Activated T-cell treated with anti-CD3 and anti-CD28 coated beads, Interleukin-2, amount 50 U/mL, for 48 hours (primary cell): ENCODE measurements at regions not wholly inside any gene's neighbourhood (a gene's known extent, or its start where the extent isn't known, plus 50 kb on each side); places are given as distances from the start of the nearest gene placed in this dataset.
A peak's percentile ranks its signal among the peaks of the same experiment; 100 is the strongest.
"Not testable (repeated sequence)": the region's sequence is repeated elsewhere in the genome, so short reads cannot be mapped to it uniquely, and the experiment has no call there.

ENCODE experiments used
- DNase-seq, 2 experiments: peaks; one replicate each; pipeline ENCODE4 v3.0.0-alpha.2; 2020

DNA sequence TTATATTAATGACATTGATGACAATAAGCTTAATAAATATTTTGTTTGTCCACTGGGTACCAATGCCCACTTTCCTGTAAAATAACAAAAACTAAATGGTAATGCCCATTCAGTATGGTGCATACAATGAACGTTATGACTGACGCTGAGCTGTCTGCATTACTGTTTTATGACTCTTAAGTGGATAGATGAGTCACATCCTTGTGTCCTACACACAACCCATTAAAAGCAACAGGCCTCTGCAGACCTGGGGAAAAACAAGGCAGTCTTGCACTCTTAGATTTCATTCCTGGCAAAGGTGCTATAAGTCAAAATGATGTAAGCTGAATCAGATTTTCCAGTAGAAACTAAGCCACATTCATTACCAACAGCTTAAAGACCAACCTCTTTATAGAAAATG lies 176.3 kb upstream of the TMEM45B start:
- peak in 1 of 2 experiments; percentile 40 for DNase-seq

DNA sequence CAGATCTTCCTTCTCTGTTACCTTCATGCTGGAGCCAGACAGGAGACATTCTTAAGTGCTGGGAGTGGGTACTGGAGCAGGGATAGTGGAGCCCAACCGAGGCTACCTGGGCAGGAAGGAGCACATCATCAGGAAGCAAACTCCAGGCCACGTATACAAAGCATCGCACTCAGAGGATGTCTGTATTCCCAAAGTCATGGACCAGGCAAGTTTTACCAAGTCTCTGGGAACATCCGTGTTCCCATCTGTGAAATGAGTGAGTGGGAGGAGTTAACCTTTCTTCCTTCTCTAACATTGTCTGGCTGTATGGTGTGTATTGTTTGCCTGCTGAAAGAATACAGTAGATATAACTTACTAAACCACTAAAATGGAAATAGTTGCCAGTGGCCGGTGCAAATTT lies 175.0 kb upstream of the TMEM45B start:
- no peak for DNase-seq

DNA sequence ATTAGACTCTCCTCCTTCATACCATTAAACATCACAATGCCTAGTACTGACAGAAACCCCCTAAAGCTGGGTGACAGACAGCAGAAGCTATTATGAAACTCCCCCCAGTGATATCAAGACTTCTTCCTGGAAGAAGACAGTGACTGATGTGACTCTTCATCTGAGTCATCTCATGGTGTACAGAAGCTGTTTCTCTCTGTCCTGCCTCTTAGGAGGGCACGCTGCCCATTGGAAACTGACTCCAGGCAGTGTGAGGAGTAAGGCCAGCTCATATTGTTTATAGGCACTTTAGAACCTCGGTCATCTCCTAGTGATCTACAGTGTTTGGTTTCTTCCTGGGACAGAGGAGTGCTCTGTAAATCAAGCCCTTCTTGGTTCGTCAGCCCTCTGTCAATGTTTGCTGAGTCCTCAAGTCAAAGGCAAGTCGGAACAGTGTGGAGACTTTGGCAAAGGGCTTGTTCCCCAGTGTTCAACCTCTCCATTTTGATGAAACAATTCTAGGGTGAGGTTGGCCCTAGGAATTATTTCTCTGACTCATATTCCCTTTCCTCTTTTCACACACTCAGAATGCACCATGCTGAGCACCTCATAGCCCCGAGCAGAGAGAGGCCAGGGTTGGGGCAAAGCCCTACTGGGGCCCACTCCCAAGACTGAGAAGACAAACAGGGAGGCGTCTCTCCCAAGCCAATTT lies 172.5 kb upstream of the TMEM45B start:
- DNase-seq = peak; percentile 54 to 57

DNA sequence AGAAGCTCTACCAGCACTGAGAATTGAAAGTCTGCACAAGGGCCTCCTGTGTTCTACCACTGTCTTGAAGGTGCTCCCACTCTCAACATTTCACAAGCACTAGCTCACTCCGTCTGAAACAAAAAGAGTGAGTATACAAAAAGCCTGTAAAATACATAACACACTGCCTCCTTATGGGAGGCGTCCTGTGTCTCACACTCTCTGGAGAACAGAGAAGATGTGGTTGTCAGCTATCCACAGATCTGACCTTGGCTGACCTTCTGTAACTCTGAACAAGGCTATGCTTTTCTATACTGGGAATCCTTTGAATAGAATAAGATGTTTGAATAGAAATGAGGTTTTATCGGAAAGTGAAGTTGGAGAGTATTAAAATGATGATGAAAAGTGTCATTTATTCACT lies 171.3 kb upstream of the TMEM45B start:
- no peak for DNase-seq

DNA sequence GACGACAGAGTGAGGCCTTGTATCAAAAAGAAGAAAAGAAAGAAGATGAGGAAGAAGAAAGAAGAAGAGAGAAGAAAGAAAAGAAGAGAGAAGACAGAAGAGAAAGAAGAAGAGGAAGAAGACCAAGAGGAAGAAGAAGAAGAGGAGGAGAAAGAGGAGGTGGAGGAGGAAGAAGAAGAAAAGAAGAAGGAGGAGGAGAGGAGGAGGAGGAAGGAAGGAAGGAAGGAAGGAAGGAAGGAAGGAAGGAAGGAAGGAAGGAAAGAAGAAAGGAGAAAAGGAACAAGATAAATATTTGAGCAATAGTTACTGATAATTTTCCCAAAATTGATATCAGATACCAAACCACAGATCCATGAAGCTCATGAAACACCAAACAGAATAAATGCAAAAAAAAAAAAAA lies 169.7 kb upstream of the TMEM45B start:
- no peak for DNase-seq

DNA sequence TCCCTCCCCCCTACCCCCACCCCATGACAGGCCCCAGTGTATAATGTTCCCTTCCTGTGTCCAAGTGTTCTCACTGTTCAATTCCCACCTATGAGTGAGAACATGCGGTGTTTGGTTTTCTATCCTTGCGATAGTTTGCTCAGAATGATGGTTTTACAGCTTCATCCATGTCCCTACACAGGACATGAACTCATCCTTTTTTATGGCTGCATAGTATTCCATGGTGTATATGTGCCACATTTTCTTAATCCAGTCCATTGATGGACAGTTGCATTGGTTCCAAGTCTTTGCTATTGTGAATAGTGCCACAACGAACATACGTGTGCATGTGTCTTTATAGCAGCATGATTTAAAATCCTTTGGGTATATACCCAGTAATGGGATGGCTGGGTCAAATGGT lies 165.6 kb upstream of the TMEM45B start:
- not testable (repeated sequence) for DNase-seq

DNA sequence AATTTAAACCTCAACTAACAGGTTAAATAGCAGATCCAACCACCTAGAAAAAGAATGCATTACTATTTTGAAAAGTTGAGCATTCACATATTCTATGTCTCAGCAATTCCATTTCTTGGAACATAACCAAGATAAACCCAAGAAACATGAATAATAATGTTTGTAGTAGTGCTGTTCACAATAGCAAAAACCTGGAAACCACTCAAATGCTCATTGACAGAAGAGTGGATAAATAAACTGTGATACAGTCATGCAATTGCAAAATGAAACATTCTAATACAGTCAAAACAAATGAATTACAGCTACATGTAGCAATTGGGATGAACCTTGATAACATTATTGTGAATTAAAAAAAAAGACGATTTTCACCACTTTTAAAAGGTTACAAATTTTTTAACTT lies 162.8 kb upstream of the TMEM45B start:
- DNase-seq = no peak

DNA sequence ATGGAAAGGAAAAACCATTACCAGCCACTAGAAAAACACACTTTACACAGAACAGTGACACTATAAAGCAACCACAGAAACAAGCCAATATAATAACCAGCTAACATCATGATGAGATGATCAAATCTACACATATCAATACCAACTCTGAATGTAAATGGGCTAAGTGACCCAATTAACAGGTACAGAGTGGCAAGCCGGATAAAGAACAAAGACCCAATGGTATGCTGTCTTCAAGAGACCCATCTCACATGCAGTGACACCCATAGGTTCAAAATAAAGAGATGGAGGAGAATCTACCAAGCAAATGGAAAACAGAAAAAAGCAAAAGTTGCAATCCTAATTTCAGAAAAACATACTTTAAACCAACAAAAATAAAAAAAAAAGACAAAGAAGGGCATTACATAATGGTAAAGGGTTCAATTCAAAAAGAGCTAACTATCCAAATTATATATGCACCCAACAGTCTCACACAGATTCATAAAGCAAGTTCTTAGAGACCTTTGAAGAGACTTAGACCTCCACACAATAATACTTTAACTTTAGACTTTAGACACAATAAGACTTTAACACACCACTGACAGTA lies 160.3 kb upstream of the TMEM45B start:
- DNase-seq = no peak

DNA sequence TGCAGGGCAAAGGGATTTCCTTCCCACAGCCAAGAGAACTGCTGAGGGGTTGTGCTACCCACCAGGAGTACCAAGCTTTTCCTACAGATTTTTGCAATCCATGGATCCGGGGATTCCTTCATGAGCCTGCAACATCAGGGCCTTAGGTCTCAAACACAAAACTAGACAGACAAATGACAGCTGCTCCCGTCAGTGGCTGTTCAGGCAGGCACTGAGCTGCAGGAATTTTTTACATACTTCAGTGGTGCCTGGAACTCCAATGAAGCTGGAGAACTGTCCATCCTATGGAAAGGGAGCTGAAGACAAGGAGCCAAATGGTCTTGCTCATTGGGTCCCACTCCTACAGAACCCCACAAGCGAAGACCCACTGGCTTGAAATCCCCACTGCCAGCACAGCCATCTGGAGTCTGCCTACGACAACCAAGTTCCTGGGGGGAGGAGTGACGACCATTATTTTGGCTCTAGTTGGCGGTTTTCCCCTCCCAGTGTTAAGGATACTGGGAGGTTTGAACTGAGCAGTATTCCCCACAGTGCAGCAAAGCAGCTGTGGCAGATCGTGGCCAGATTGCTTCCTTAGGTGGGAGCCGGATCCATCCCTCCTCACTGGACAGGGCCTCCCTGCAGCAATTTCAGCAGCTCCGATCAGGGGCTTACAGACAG lies 157.7 kb upstream of the TMEM45B start:
- no peak for DNase-seq

DNA sequence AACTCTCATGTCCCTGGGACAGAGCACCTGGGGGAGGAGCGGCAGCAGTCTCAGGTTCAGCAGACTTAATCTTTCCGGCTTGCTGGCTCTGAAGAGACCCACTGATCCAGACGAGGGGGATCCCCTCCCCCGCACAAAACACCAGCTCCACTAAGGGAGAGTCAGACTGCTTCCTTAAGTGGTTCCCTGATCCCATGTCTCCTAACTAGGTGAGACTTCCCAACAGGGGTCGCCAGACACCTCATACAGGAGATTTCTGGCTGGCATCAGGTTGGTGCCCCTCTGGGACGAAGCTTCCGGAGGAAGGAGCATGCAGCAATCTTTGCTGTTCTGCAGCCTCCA lies 157.2 kb upstream of the TMEM45B start:
- no peak for DNase-seq

DNA sequence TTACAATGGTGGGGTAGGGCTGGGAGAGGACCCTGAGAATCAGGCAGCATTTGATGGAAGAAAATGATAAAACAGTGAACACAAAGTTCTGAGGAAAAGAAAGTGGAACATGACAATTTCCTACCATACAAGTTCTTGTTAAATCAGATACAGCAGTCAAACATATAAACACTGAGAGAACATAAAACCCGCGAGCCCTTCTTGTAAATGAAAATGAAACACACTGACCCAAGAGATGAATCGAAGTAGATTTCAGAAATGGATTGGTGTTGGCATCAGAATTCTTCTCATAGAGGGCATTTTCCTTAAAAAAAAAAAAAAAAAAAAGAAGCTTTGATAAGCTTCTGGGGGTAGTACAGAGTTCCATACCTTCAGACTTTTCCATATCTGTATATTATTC lies 134.7 kb upstream of the TMEM45B start:
- DNase-seq = no peak

DNA sequence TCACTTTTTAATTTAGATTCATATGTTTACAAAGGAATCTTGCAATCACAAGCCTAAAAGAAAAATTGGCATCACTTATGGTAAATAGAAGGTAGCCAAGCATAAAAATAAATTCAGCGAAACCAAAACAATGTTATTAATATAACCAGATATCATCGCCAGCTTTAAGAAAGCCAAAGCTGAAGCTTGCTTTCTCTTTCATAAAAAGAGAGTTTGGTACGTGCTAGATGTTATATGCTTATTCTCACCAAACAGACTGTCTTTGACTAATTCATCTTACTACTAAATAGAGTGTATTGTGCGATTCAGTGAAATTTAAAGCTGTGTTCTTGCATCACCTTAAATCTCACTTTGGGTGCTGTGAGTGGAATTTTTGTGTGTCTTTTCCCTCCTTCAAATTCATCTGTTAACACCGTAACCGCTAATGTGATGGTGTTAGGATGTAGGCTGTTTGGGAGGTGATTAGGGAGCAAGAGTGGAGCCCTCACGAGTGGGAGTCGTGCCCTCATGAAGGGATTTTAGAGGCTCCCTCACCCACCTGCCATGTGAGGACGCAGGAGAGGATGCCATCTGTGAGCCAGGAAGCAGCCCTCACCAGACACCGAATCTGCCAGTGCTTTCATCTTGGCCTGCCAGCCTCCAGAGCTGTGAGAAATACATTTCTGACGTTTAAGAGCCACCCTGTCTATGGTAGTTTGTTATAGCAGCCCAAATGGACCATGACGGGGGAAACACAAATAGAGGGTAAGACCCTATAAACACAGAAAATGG lies 134.1 kb upstream of the TMEM45B start:
- DNase-seq = no peak

DNA sequence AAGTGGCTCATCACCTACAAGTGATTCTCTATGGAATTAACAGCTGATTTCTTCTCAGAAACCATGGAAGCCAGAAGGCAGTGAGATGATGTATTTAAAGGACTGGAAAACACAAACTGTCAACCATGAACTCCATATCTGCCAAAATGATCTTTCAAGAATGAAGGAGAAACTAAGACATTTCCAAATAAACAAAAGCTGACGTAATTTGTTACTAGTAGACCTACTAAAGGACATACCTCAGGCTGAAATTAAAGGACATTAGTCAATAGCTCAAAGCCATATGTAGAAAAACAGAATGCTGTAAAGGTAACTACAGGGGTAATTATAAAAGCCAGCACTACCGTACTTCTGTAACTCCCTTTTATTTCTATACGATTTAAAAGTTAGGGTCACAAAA lies 129.4 kb upstream of the TMEM45B start:
- no peak for DNase-seq

DNA sequence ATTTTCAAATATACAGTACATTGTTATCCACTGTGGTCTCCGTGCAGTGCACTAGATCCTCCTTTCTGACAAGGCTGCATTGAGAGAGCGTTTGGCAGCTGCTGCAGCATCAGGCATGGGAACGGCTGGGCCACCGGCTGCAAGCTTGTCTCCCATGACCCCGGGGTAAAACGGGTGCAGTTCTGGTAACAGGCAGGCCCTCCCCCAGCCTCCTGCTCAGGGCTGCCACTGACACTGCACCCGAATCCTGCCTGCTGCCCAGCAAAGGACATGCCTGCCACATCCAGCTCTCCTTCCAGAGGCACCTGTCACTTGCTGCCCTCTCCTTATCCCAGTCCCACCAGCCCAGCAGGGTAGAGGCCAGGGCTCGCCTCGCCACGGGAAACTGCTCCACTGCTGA lies 124.5 kb upstream of the TMEM45B start:
- no peak for DNase-seq

DNA sequence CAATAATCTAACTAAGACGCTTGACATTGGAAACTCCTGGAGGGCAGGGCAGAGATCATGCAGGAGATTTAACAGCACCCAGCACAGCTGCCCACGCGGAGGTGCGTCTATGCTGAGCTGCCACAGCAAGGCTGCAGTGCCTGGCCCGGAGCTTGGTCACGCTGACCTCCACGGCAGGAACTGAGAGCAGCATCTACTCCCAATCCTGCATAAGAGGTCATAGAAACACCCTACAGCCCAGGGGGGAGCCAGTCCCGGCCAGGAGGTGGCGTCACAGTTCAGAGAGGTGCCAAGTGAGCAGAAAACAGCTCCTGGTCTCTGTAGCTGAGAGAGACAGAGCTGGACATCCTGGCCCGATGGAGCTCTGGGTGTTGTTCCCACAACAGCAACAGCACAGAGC lies 121.1 kb upstream of the TMEM45B start:
- peak; percentile 31 to 38 for DNase-seq

DNA sequence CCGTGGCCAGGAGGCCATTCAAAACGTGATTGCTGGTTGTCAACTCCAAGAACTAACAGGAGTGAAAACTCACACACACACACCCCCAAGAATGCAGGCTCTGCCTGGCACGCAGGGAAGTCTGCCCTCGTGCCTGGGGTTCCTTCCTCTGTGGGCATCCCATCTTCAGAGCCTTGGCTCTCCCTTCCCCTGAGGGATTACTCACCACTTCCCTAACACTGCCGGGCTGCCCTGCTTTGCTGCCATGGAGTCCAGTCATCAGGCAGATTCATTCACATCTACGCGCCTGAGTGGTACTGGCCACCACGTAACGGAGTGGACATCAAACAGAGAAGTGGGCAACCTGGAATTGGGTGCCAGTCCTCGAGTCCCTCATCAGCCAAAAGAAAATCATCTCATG lies 120.7 kb upstream of the TMEM45B start:
- DNase-seq = no peak

DNA sequence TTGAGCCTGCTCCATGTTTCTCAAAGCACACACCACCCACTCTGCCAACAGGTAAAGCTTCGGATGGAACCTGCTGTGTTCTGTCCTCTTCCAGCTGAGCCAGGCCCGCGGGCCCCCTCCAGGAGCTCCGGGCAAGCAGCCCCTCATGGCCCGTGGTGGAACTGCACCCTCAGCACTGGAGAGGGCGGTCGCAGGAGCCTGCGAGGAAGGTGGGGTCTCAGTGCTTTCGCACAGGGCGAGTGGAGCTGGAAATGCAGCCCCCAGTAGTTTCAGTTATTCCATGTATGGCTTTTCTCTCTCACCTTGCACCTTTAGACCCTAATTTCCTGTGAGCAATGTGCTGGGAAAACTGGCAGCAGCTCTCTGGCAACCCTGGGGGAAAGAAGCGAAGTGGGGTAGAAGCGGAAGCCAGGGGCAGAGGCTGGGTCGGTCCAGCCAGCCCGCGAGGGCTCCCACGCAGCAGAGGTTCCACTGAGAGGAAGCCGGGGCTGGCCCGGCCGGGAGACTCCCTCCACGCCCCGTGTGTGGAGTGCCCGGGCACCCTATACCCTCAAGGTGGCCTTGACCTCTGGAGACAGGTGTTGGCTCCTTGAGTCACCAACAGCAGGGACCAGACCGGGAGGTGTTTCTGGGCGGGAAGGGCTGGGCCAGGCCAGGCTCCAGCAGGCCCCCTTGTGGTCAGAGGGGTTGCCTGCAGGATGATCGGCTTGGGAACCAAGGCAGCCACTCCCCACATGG lies 119.9 kb upstream of the TMEM45B start:
- peak; percentile 82 to 85 for DNase-seq

DNA sequence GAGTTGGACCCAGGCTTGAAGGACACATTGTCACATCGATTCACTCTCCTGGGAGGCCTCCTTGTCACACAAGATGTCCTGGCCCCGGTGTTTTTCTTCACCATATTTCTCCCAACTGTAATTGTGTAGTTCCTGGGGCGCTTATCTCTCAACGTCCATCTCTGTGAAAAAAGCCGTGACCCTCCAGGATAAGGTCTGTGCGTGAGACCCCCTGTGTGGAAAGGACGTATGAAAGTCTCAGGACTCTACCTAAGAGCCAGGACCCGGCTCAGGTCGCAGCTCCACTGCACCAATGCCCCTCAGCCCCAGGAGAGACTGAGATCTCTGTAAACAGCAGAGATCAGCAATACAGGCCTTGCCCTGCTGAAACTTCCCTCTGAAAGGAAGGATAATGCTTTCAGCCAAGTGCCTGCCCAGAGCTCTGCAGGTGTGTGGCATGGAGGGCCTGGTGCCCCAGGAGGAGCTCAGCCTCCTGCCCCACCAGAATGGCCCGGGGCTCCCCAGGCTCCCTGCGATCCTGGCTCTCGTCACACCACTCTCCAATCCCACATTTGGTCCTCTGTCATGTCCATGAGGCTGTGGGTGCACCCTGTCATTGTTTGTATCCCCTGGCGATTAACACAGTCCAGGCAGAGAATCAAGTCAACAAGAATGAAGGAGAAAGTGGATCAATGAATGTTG lies 119.2 kb upstream of the TMEM45B start:
- no peak for DNase-seq

DNA sequence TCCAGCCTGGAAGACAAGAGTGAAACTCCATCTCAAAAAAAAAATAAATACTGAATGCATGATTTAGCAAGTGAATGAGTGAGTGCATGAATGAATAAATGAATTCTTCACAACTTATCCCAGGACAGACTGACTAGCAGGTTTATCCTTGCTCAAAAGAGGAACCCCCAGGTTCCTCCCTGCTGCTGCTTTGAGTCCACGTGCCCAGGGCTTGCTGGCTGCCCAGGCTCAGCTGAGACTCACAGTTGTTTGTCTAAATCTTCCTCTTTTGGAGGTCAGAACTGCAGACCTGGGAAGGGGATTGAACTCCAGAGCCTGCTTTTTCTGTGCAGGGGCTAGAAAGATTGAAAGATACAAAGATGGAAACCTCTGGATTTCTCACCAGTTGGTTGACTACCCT lies 117.4 kb upstream of the TMEM45B start:
- no peak for DNase-seq

DNA sequence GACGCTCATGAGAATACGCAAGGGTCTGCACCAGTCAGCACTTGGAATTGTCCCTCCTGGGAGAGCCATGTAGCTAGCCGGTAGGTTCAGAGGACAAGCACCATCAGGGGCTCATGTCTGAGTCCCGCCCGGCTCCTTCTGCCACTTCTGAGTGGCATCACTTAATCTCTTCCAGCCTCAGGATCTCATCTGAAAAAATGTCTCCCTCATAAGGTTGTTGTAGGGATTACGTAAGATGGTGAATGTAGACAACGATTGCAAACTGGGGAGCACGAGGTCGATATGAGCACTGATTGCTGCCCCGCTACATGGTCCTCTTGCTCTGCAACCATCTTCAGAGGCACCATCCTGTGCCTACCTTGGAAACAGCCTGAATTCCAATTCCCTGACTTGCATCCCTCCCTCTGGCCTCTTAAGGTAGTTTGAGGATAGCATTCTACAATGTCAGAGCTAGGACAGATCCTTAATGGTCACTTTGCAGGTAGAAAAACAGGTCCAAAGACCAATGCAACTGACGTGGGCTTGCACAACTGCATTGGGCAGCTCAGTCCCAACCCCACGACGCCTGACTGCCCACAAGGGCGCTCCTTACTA lies 115.8 kb upstream of the TMEM45B start:
- DNase-seq = no peak

DNA sequence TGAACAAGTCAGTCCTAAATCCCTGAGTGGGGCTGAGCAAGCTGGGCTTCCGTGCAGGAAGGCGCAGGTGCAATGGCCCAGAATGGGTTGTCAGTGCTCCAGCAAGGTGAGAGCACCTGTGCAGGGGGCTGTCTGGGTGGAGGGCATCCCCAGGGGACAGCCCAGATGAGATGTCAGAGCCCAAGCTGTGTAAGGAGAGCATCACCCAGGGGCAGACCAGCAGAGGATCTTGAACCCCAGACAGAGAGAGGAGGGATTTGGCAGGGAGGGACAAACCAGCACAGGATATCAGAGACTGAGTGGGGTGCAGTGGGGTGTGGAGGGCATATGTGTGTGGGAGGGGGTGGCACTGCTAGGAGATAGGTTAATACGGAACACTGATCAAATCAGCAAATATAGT lies 114.9 kb upstream of the TMEM45B start:
- no peak for DNase-seq

DNA sequence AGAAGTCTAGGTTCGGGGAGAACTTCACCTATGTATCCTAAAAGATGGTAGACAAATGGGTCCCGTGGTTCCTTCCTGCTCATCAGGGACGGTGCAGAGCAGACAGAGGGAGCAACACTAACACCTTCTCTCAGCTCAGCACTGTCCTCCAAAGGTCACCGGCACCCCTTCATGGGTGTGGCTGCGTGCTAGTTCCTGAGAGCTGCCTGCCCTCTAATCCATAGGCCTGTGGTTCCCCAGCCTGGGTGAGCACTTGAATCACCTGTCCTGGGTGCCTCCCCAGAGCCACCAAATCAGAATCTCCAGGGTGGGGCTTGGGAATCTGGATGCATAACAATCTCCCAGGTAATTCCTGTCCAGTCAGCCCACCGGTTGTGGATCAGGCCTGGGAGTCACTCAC lies 113.9 kb upstream of the TMEM45B start:
- no peak for DNase-seq
